H4 (cell line): ENCODE measurements at regions not wholly inside any gene's neighbourhood (a gene's known extent, or its start where the extent isn't known, plus 50 kb on each side); places are given as distances from the start of the nearest gene placed in this dataset.
A peak's percentile ranks its signal among the peaks of the same experiment; 100 is the strongest.

Source experiments
- DNase-seq: peaks from one replicate; pipeline ENCODE4 v3.0.0-alpha.2; 2015; ENCODE audit warnings: low spot score

- no peak for DNase-seq
These were observed 136.8 kb upstream of the PKDCC start for GRCh38 chr2:41911033-41911432.

GRCh38 chr2:41912337-41912736, 135.5 kb upstream of the PKDCC start:
- DNase-seq = no peak

GRCh38 chr2:41912776-41913175, 135.0 kb upstream of the PKDCC start:
- no peak for DNase-seq

- no peak for DNase-seq
These were observed 134.5 kb upstream of the PKDCC start for GRCh38 chr2:41913311-41913710.

GRCh38 chr2:41913921-41914609, 133.8 kb upstream of the PKDCC start:
- no peak for DNase-seq

GRCh38 chr2:41914936-41915335, 132.9 kb upstream of the PKDCC start:
- DNase-seq = no peak

- no peak for DNase-seq
These were observed 131.6 kb upstream of the PKDCC start for GRCh38 chr2:41916177-41916576.

GRCh38 chr2:41917587-41917986, 130.2 kb upstream of the PKDCC start:
- DNase-seq = no peak

GRCh38 chr2:41919135-41919534, 128.7 kb upstream of the PKDCC start:
- no peak for DNase-seq

GRCh38 chr2:41920181-41920580, 127.6 kb upstream of the PKDCC start:
- no peak for DNase-seq

GRCh38 chr2:41920812-41921211, 127.0 kb upstream of the PKDCC start:
- no peak for DNase-seq

GRCh38 chr2:41922177-41922576, 125.6 kb upstream of the PKDCC start:
- DNase-seq = peak; percentile 44

GRCh38 chr2:41923156-41923786, 124.5 kb upstream of the PKDCC start:
- no peak for DNase-seq

GRCh38 chr2:41924024-41924423, 123.8 kb upstream of the PKDCC start:
- DNase-seq = no peak

- no peak for DNase-seq
These were observed 123.0 kb upstream of the PKDCC start for GRCh38 chr2:41924709-41925408.

GRCh38 chr2:41925712-41926111, 122.1 kb upstream of the PKDCC start:
- no peak for DNase-seq

- no peak for DNase-seq
These were observed 120.9 kb upstream of the PKDCC start for GRCh38 chr2:41926614-41927580.

GRCh38 chr2:41927581-41928264, 120.1 kb upstream of the PKDCC start:
- DNase-seq = no peak

- DNase-seq = peak; percentile 37
These were observed 119.3 kb upstream of the PKDCC start for GRCh38 chr2:41928526-41928925.

- peak; percentile 48 for DNase-seq
These were observed 116.8 kb upstream of the PKDCC start for GRCh38 chr2:41930807-41931566.
